LNCAP (cell line): ENCODE measurements at regions not wholly inside any gene's neighbourhood (a gene's known extent, or its start where the extent isn't known, plus 50 kb on each side); places are given as distances from the start of the nearest gene placed in this dataset.

ENCODE experiments used
- CTCF ChIP-seq: fragments of 450-650 bp; IDR thresholded peaks from 2 replicates; pipeline ENCODE4 v1.5.1; 2017; ENCODE audit warnings: mild to moderate bottlenecking

- no peak for TF ChIP-seq CTCF
Measured at GRCh38 chr10:55242544-55242943, 441.5 kb upstream of the PCDH15 start.

- no peak for TF ChIP-seq CTCF
Measured at GRCh38 chr10:55237462-55237861, 436.4 kb upstream of the PCDH15 start.

- no peak for TF ChIP-seq CTCF
Measured at GRCh38 chr10:55233505-55233904, 432.5 kb upstream of the PCDH15 start.

GRCh38 chr10:55233090-55233489 is 432.1 kb upstream of the PCDH15 start:
- TF ChIP-seq CTCF, result no peak

GRCh38 chr10:55232553-55232952 is 431.5 kb upstream of the PCDH15 start:
- TF ChIP-seq CTCF, result no peak

GRCh38 chr10:55227967-55228366 is 426.9 kb upstream of the PCDH15 start:
- TF ChIP-seq CTCF, result no peak

- no peak for TF ChIP-seq CTCF
Measured at GRCh38 chr10:55224007-55224781, 423.2 kb upstream of the PCDH15 start.

- no peak for TF ChIP-seq CTCF
Measured at GRCh38 chr10:55223352-55223751, 422.3 kb upstream of the PCDH15 start.
